B cell (primary cell): ENCODE measurements at regions not wholly inside any gene's neighbourhood (a gene's known extent, or its start where the extent isn't known, plus 50 kb on each side); places are given as distances from the start of the nearest gene placed in this dataset.
"Not testable (repeated sequence)": the region's sequence is repeated elsewhere in the genome, so short reads cannot be mapped to it uniquely, and the experiment has no call there.

ENCODE experiments used
- ATAC-seq: fragments of 200-7000 bp; cut with Tn5 transposase; one replicate; pipeline ENCODE4 v1.10.0; 2021; ENCODE audit warnings: low read depth, mild to moderate bottlenecking, moderate number of reproducible peaks, moderate library complexity
- CTCF ChIA-PET: fragments of 350-600 bp; sonication (Branson Sonifier 250); formaldehyde crosslinking; loops from one replicate; lab custom pipeline; 2021; ENCODE audit warnings: antibody characterized with exemption, inconsistent platforms; lab: Charles Lee
- POLR2A ChIA-PET: fragments of 350-600 bp; sonication (Branson Sonifier 250); formaldehyde crosslinking; loops from one replicate; lab custom pipeline; 2021; ENCODE audit warnings: antibody characterized with exemption; lab: Charles Lee
- DNase-seq: peaks from one replicate; pipeline ENCODE4 v3.0.0; 2013
- H2AFZ ChIP-seq: 2 replicates; pipeline ENCODE4 v1.6.1; 2012; ENCODE audit warnings: mild to moderate bottlenecking, low read depth, low read length; ENCODE audit not compliant: insufficient read depth, poor library complexity, severe bottlenecking
- H3K27ac ChIP-seq, 2 donors: 1 replicate in 1 of 2; 2 replicates in 1 of 2; pipeline ENCODE4 v1.5.1; 2012 to 2013; ENCODE audit warnings: low read length in 2 of 2, mild to moderate bottlenecking in 2 of 2, moderate library complexity in 1 of 2
- H3K27me3 ChIP-seq, 4 experiments: fragments of 200-600 bp in 1 of 4; sonication (generic) in 1 of 4; replicated peaks in 1 of 4; 1 replicate in 2 of 4; 2 replicates in 2 of 4; pipeline versions ENCODE4 v1.6.1 to v1.7.0; 2013 to 2016; ENCODE audit warnings: low read length in 3 of 4, mild to moderate bottlenecking in 2 of 4, mixed read lengths in 1 of 4, moderate library complexity in 1 of 4; ENCODE audit not compliant: insufficient read depth in 4 of 4, control insufficient read depth in 3 of 4; ENCODE audit errors: control extremely low read depth in 1 of 4
- H3K36me3 ChIP-seq, 2 experiments: replicated peaks in 1 of 2; 1 replicate in 1 of 2; 2 replicates in 1 of 2; pipeline versions ENCODE4 v1.6.1 to v1.7.1; 2013; ENCODE audit warnings: low read length in 1 of 2; ENCODE audit not compliant: insufficient read depth in 2 of 2, control insufficient read depth in 1 of 2; ENCODE audit errors: control extremely low read depth in 1 of 2, extremely low read depth in 1 of 2
- H3K4me1 ChIP-seq, 2 donors: fragments of 200-600 bp in 1 of 2; sonication (generic) in 1 of 2; 1 replicate in 1 of 2; 2 replicates in 1 of 2; pipeline versions ENCODE4 v1.5.1 to v1.6.1; 2013 to 2017; ENCODE audit warnings: low read length in 2 of 2; ENCODE audit not compliant: control insufficient read depth in 2 of 2, insufficient read depth in 2 of 2
- H3K4me2 ChIP-seq: replicated peaks from 2 replicates; pipeline ENCODE3; 2012; ENCODE audit warnings: mild to moderate bottlenecking, low read depth, low read length; ENCODE audit not compliant: poor library complexity, severe bottlenecking
- H3K4me3 ChIP-seq, 5 experiments: fragments of 200-600 bp in 1 of 5; sonication (generic) in 1 of 5; 1 replicate in 3 of 5; 2 replicates in 2 of 5; pipeline versions ENCODE4 v1.5.1 to v1.7.0; 2011 to 2016; ENCODE audit warnings: low read length in 4 of 5, mild to moderate bottlenecking in 4 of 5, low read depth in 2 of 5, control low read depth in 1 of 5, moderate library complexity in 1 of 5; ENCODE audit not compliant: insufficient read depth in 1 of 5; ENCODE audit errors: control extremely low read depth in 1 of 5, extremely low read depth in 1 of 5
- H3K79me2 ChIP-seq: fragments of 200-600 bp; sonication (generic); one replicate; pipeline ENCODE4 v1.6.0; 2016; ENCODE audit warnings: low read length; ENCODE audit not compliant: control insufficient read depth, insufficient read depth
- H3K9ac ChIP-seq: fragments of 200-600 bp; sonication (generic); 2 replicates; pipeline ENCODE4 v1.6.1; 2017; ENCODE audit warnings: mild to moderate bottlenecking, low read length, moderate library complexity
- H3K9me3 ChIP-seq, 3 donors: one replicate each; pipeline versions ENCODE4 v1.6.1 to v1.7.1; 2013; ENCODE audit warnings: low read length in 2 of 3; ENCODE audit not compliant: control insufficient read depth in 2 of 3, insufficient read depth in 1 of 3; ENCODE audit errors: control extremely low read depth in 1 of 3
- H4K20me1 ChIP-seq: 2 replicates; pipeline ENCODE4 v1.6.0; 2012; ENCODE audit warnings: mild to moderate bottlenecking, low read length; ENCODE audit not compliant: insufficient read depth, control insufficient read depth, poor library complexity, severe bottlenecking
- H3K27ac Mint-ChIP-seq: one replicate; pipeline ENCODE4 v1.8.0; 2021; ENCODE audit warnings: mixed read lengths
- H3K27me3 Mint-ChIP-seq: one replicate; pipeline ENCODE4 v1.8.0; 2021; ENCODE audit warnings: mixed read lengths
- H3K4me1 Mint-ChIP-seq: one replicate; pipeline ENCODE4 v1.8.0; 2021; ENCODE audit warnings: mixed read lengths
- H3K4me3 Mint-ChIP-seq: one replicate; pipeline ENCODE4 v1.8.0; 2021; ENCODE audit warnings: mixed read lengths
- H3K9me3 Mint-ChIP-seq: one replicate; pipeline ENCODE4 v1.8.0; 2022; ENCODE audit warnings: mixed read lengths; ENCODE audit not compliant: insufficient read depth
- CTCF ChIP-seq: fragments of 200-600 bp; IDR thresholded peaks from one replicate; pipeline ENCODE4 v1.8.0; 2022; ENCODE audit warnings: antibody characterized with exemption, mild to moderate bottlenecking
- EZH2 ChIP-seq: IDR thresholded peaks from 2 replicates; pipeline ENCODE4 v1.6.1; 2012; ENCODE audit warnings: borderline replicate concordance, low read depth, mild to moderate bottlenecking, moderate library complexity, low read length; ENCODE audit not compliant: insufficient read depth, poor library complexity, severe bottlenecking
- WGBS: methylation state at CpG from one replicate; pipeline ENCODE4 v1.1.5; 2013; ENCODE audit warnings: missing lambda C conversion rate; ENCODE audit not compliant: insufficient coverage; 5-methylcytosine and 5-hydroxymethylcytosine counted together
- intact Hi-C: fragments of 100-400 bp; cut with micrococcal nuclease; formaldehyde crosslinking; loops from one replicate; pipeline ENCODE4 v1.10.0; 2022

GRCh38 chr13:60811581-60811980, 414.6 kb downstream of the TDRD3 start:
- WGBS = no CpG with 5 or more reads among the region's 1 CpG
- ATAC-seq = no peak
- Histone ChIP-seq H3K36me3 (no peaks in the 10 kb centered on the region), H3K27ac (no peak overlapping the region), H4K20me1 (no peaks in the 10 kb centered on the region), H3K9ac (no peak overlapping the region), H3K9me3 (no peaks in the 10 kb centered on the region), H3K27me3 (no peaks in the 10 kb centered on the region), H2AFZ (no peak overlapping the region), H3K4me1 (no peaks in the 10 kb centered on the region), H3K4me2 (no peak overlapping the region), H3K4me3 (no peak overlapping the region), H3K79me2 (no peaks in the 10 kb centered on the region)
- H3K27me3 Mint-ChIP-seq = no peaks in the 10 kb centered on the region
- intact Hi-C loops = no loop called here
- no peaks in the 10 kb centered on the region for H3K4me1 Mint-ChIP-seq
- CTCF ChIA-PET = no interaction called here
- POLR2A ChIA-PET = no interaction called here
- no peak for DNase-seq
- H3K4me3 Mint-ChIP-seq = no peak overlapping the region
- TF ChIP-seq CTCF = no peak
- no peak for TF ChIP-seq EZH2
- H3K27ac Mint-ChIP-seq = no peak overlapping the region
- H3K9me3 Mint-ChIP-seq = peaks cover 2% of the 10 kb centered on the region

- H3K27ac Mint-ChIP-seq, intact Hi-C loops, H3K27me3 Mint-ChIP-seq, H3K27me3 ChIP-seq, H3K9me3 ChIP-seq, H3K27ac ChIP-seq, DNase-seq, POLR2A ChIA-PET, H3K9ac ChIP-seq, H3K36me3 ChIP-seq, H2AFZ ChIP-seq, ATAC-seq, H3K4me1 ChIP-seq, H3K4me3 ChIP-seq, H3K79me2 ChIP-seq, H4K20me1 ChIP-seq, H3K4me3 Mint-ChIP-seq, H3K9me3 Mint-ChIP-seq, H3K4me2 ChIP-seq, CTCF ChIA-PET, H3K4me1 Mint-ChIP-seq: not testable (repeated sequence)
- WGBS = 90% methylated on average over 8 of the region's 13 CpGs
These were observed 408.6 kb downstream of the TDRD3 start for GRCh38 chr13:60805640-60806039.
